Hepatocyte (in vitro differentiated cells): ENCODE measurements at regions not wholly inside any gene's neighbourhood (a gene's known extent, or its start where the extent isn't known, plus 50 kb on each side); places are given as distances from the start of the nearest gene placed in this dataset.

ENCODE experiments used
- CTCF ChIP-seq: fragments of 200-600 bp; sonication (generic); IDR thresholded peaks from 2 replicates; pipeline ENCODE4 v1.5.1; 2016; ENCODE audit warnings: antibody characterized with exemption, mild to moderate bottlenecking; ENCODE audit not compliant: poor library complexity
- EZH2 ChIP-seq: fragments of 200-600 bp; sonication (generic); IDR thresholded peaks from 2 replicates; pipeline ENCODE4 v1.6.1; 2016; ENCODE audit warnings: antibody characterized with exemption, mild to moderate bottlenecking, borderline replicate concordance

- TF ChIP-seq CTCF (no peak), EZH2 (no peak)
Observed at GRCh38 chr12:124386059-124386458, 91.2 kb downstream of the RFLNA start.
